ENCODE measurements at regions not wholly inside any gene's neighbourhood (a gene's known extent, or its start where the extent isn't known, plus 50 kb on each side); places are given as distances from the start of the nearest gene placed in this dataset.

GRCh38 chr9:87798261-87798833 is 72.4 kb downstream of the CTSL start:
- no peak overlapping the region for H3K27ac ChIP-seq (ENCODE audit: low read depth in 2 of 2, low read length in 2 of 2)
- H3K4me3 ChIP-seq (ENCODE audit: low read length in 2 of 2), result no peak overlapping the region
- H3K36me3 ChIP-seq (ENCODE audit: control insufficient read depth in 2 of 2, insufficient read depth in 2 of 2, low read length in 2 of 2), result no peaks in the 10 kb centered on the region
- H3K27me3 ChIP-seq (ENCODE audit: control insufficient read depth in 2 of 2, insufficient read depth in 2 of 2, low read length in 2 of 2), result no peaks in the 10 kb centered on the region
- no peaks in the 10 kb centered on the region for H3K4me1 ChIP-seq (ENCODE audit: control insufficient read depth in 2 of 2, insufficient read depth in 2 of 2, low read length in 2 of 2)
- H3K9me3 ChIP-seq (ENCODE audit: control insufficient read depth in 2 of 2, low read length in 2 of 2), result no peaks in the 10 kb centered on the region
- H3K9ac ChIP-seq (ENCODE audit: low read depth in 1 of 2, low read length in 2 of 2), result no peak overlapping the region

GRCh38 chr9:87799503-87799902 is 73.6 kb downstream of the CTSL start:
- Histone ChIP-seq H3K36me3 (ENCODE audit: control insufficient read depth in 2 of 2, insufficient read depth in 2 of 2, low read length in 2 of 2) (no peaks in the 10 kb centered on the region), H3K27me3 (ENCODE audit: control insufficient read depth in 2 of 2, insufficient read depth in 2 of 2, low read length in 2 of 2) (no peaks in the 10 kb centered on the region), H3K27ac (ENCODE audit: low read depth in 2 of 2, low read length in 2 of 2) (no peak overlapping the region), H3K4me3 (ENCODE audit: low read length in 2 of 2) (no peak overlapping the region), H3K4me1 (ENCODE audit: control insufficient read depth in 2 of 2, insufficient read depth in 2 of 2, low read length in 2 of 2) (no peaks in the 10 kb centered on the region), H3K9me3 (ENCODE audit: control insufficient read depth in 2 of 2, low read length in 2 of 2) (no peaks in the 10 kb centered on the region), H3K9ac (ENCODE audit: low read depth in 1 of 2, low read length in 2 of 2) (no peak overlapping the region)

- Histone ChIP-seq H3K4me1 (ENCODE audit: control insufficient read depth in 2 of 2, insufficient read depth in 2 of 2, low read length in 2 of 2) (no peaks in the 10 kb centered on the region), H3K4me3 (ENCODE audit: low read length in 2 of 2) (no peak overlapping the region), H3K36me3 (ENCODE audit: control insufficient read depth in 2 of 2, insufficient read depth in 2 of 2, low read length in 2 of 2) (no peaks in the 10 kb centered on the region), H3K9me3 (ENCODE audit: control insufficient read depth in 2 of 2, low read length in 2 of 2) (no peaks in the 10 kb centered on the region), H3K27ac (ENCODE audit: low read depth in 2 of 2, low read length in 2 of 2) (no peak overlapping the region), H3K9ac (ENCODE audit: low read depth in 1 of 2, low read length in 2 of 2) (no peak overlapping the region), H3K27me3 (ENCODE audit: control insufficient read depth in 2 of 2, insufficient read depth in 2 of 2, low read length in 2 of 2) (no peaks in the 10 kb centered on the region)
These were observed 74.5 kb downstream of the CTSL start for GRCh38 chr9:87800456-87800855.

- Histone ChIP-seq H3K9ac (ENCODE audit: low read depth in 1 of 2, low read length in 2 of 2) (no peak overlapping the region), H3K36me3 (ENCODE audit: control insufficient read depth in 2 of 2, insufficient read depth in 2 of 2, low read length in 2 of 2) (no peaks in the 10 kb centered on the region), H3K4me3 (ENCODE audit: low read length in 2 of 2) (no peak overlapping the region), H3K4me1 (ENCODE audit: control insufficient read depth in 2 of 2, insufficient read depth in 2 of 2, low read length in 2 of 2) (no peaks in the 10 kb centered on the region), H3K27ac (ENCODE audit: low read depth in 2 of 2, low read length in 2 of 2) (no peak overlapping the region), H3K9me3 (ENCODE audit: control insufficient read depth in 2 of 2, low read length in 2 of 2) (no peaks in the 10 kb centered on the region), H3K27me3 (ENCODE audit: control insufficient read depth in 2 of 2, insufficient read depth in 2 of 2, low read length in 2 of 2) (no peaks in the 10 kb centered on the region)
These were observed 75.1 kb downstream of the CTSL start for GRCh38 chr9:87801013-87801412.

GRCh38 chr9:87803166-87803565 is 77.2 kb downstream of the CTSL start:
- Histone ChIP-seq H3K9ac (ENCODE audit: low read depth in 1 of 2, low read length in 2 of 2) (no peak overlapping the region), H3K36me3 (ENCODE audit: control insufficient read depth in 2 of 2, insufficient read depth in 2 of 2, low read length in 2 of 2) (no peaks in the 10 kb centered on the region), H3K4me1 (ENCODE audit: control insufficient read depth in 2 of 2, insufficient read depth in 2 of 2, low read length in 2 of 2) (no peaks in the 10 kb centered on the region), H3K27me3 (ENCODE audit: control insufficient read depth in 2 of 2, insufficient read depth in 2 of 2, low read length in 2 of 2) (no peaks in the 10 kb centered on the region), H3K9me3 (ENCODE audit: control insufficient read depth in 2 of 2, low read length in 2 of 2) (no peaks in the 10 kb centered on the region), H3K4me3 (ENCODE audit: low read length in 2 of 2) (no peak overlapping the region), H3K27ac (ENCODE audit: low read depth in 2 of 2, low read length in 2 of 2) (no peak overlapping the region)

GRCh38 chr9:87803623-87804345 is 77.9 kb downstream of the CTSL start:
- H3K27ac ChIP-seq (ENCODE audit: low read depth in 2 of 2, low read length in 2 of 2), result no peak overlapping the region
- H3K27me3 ChIP-seq (ENCODE audit: control insufficient read depth in 2 of 2, insufficient read depth in 2 of 2, low read length in 2 of 2), result no peaks in the 10 kb centered on the region
- no peak overlapping the region for H3K4me3 ChIP-seq (ENCODE audit: low read length in 2 of 2)
- H3K4me1 ChIP-seq (ENCODE audit: control insufficient read depth in 2 of 2, insufficient read depth in 2 of 2, low read length in 2 of 2), result no peaks in the 10 kb centered on the region
- H3K36me3 ChIP-seq (ENCODE audit: control insufficient read depth in 2 of 2, insufficient read depth in 2 of 2, low read length in 2 of 2), result no peaks in the 10 kb centered on the region
- H3K9me3 ChIP-seq (ENCODE audit: control insufficient read depth in 2 of 2, low read length in 2 of 2), result no peaks in the 10 kb centered on the region
- H3K9ac ChIP-seq (ENCODE audit: low read depth in 1 of 2, low read length in 2 of 2), result no peak overlapping the region

GRCh38 chr9:87805259-87805658 is 77.4 kb upstream of the SPATA31E1 start:
- H3K9ac ChIP-seq (ENCODE audit: low read depth in 1 of 2, low read length in 2 of 2), result no peak overlapping the region
- no peaks in the 10 kb centered on the region for H3K4me1 ChIP-seq (ENCODE audit: control insufficient read depth in 2 of 2, insufficient read depth in 2 of 2, low read length in 2 of 2)
- H3K36me3 ChIP-seq (ENCODE audit: control insufficient read depth in 2 of 2, insufficient read depth in 2 of 2, low read length in 2 of 2), result no peaks in the 10 kb centered on the region
- H3K27me3 ChIP-seq (ENCODE audit: control insufficient read depth in 2 of 2, insufficient read depth in 2 of 2, low read length in 2 of 2), result no peaks in the 10 kb centered on the region
- H3K9me3 ChIP-seq (ENCODE audit: control insufficient read depth in 2 of 2, low read length in 2 of 2), result no peaks in the 10 kb centered on the region
- no peak overlapping the region for H3K4me3 ChIP-seq (ENCODE audit: low read length in 2 of 2)
- no peak overlapping the region for H3K27ac ChIP-seq (ENCODE audit: low read depth in 2 of 2, low read length in 2 of 2)

GRCh38 chr9:87810008-87810407 is 72.7 kb upstream of the SPATA31E1 start:
- Histone ChIP-seq H3K36me3 (ENCODE audit: control insufficient read depth in 2 of 2, insufficient read depth in 2 of 2, low read length in 2 of 2) (no peaks in the 10 kb centered on the region), H3K4me1 (ENCODE audit: control insufficient read depth in 2 of 2, insufficient read depth in 2 of 2, low read length in 2 of 2) (no peaks in the 10 kb centered on the region), H3K27me3 (ENCODE audit: control insufficient read depth in 2 of 2, insufficient read depth in 2 of 2, low read length in 2 of 2) (no peaks in the 10 kb centered on the region), H3K9ac (ENCODE audit: low read depth in 1 of 2, low read length in 2 of 2) (no peak overlapping the region), H3K9me3 (ENCODE audit: control insufficient read depth in 2 of 2, low read length in 2 of 2) (no peaks in the 10 kb centered on the region), H3K4me3 (ENCODE audit: low read length in 2 of 2) (no peak overlapping the region), H3K27ac (ENCODE audit: low read depth in 2 of 2, low read length in 2 of 2) (no peak overlapping the region)

GRCh38 chr9:87810679-87811178 is 71.9 kb upstream of the SPATA31E1 start:
- no peaks in the 10 kb centered on the region for H3K4me1 ChIP-seq (ENCODE audit: control insufficient read depth in 2 of 2, insufficient read depth in 2 of 2, low read length in 2 of 2)
- no peak overlapping the region for H3K9ac ChIP-seq (ENCODE audit: low read depth in 1 of 2, low read length in 2 of 2)
- no peaks in the 10 kb centered on the region for H3K36me3 ChIP-seq (ENCODE audit: control insufficient read depth in 2 of 2, insufficient read depth in 2 of 2, low read length in 2 of 2)

GRCh38 chr9:87812375-87813118 is 70.1 kb upstream of the SPATA31E1 start:
- Histone ChIP-seq H3K27ac (ENCODE audit: low read depth in 2 of 2, low read length in 2 of 2) (no peak overlapping the region), H3K9me3 (ENCODE audit: control insufficient read depth in 2 of 2, low read length in 2 of 2) (no peaks in the 10 kb centered on the region), H3K4me1 (ENCODE audit: control insufficient read depth in 2 of 2, insufficient read depth in 2 of 2, low read length in 2 of 2) (no peaks in the 10 kb centered on the region), H3K4me3 (ENCODE audit: low read length in 2 of 2) (no peak overlapping the region), H3K27me3 (ENCODE audit: control insufficient read depth in 2 of 2, insufficient read depth in 2 of 2, low read length in 2 of 2) (no peaks in the 10 kb centered on the region), H3K9ac (ENCODE audit: low read depth in 1 of 2, low read length in 2 of 2) (no peak overlapping the region), H3K36me3 (ENCODE audit: control insufficient read depth in 2 of 2, insufficient read depth in 2 of 2, low read length in 2 of 2) (no peaks in the 10 kb centered on the region)

More at GRCh38 chr9:87810679-87811178, 71.9 kb upstream of the SPATA31E1 start:
- no peak overlapping the region for H3K27ac ChIP-seq (ENCODE audit: low read depth in 2 of 2, low read length in 2 of 2)
- no peaks in the 10 kb centered on the region for H3K9me3 ChIP-seq (ENCODE audit: control insufficient read depth in 2 of 2, low read length in 2 of 2)
- H3K4me3 ChIP-seq (ENCODE audit: low read length in 2 of 2), result no peak overlapping the region
- H3K27me3 ChIP-seq (ENCODE audit: control insufficient read depth in 2 of 2, insufficient read depth in 2 of 2, low read length in 2 of 2), result no peaks in the 10 kb centered on the region
